K562 (cell line): ENCODE measurements at regions not wholly inside any gene's neighbourhood (a gene's known extent, or its start where the extent isn't known, plus 50 kb on each side); places are given as distances from the start of the nearest gene placed in this dataset.

ENCODE experiments used
- ZBTB7A ChIP-seq: IDR thresholded peaks from 2 replicates; pipeline ENCODE4 v1.6.1; 2011; ENCODE audit warnings: low read depth, mild to moderate bottlenecking, low read length, moderate library complexity, borderline replicate concordance; ENCODE audit not compliant: control insufficient read depth
- ZNF133 ChIP-seq: fragments of 250-450 bp; sonication (Bioruptor Pico); IDR thresholded peaks from 2 replicates; pipeline ENCODE4 v1.4.0; 2020; ENCODE audit warnings: mild to moderate bottlenecking
- TF ChIP-seq, protein P1 (sequence below): fragments of 200-600 bp; sonication (generic); IDR thresholded peaks from one replicate; pipeline ENCODE4 v1.6.1; 2012; ENCODE audit warnings: mild to moderate bottlenecking, low read depth, low read length, inconsistent platforms
- TF ChIP-seq, protein P2 (sequence below), 3 experiments: IDR thresholded peaks in 2 of 3; conservative IDR thresholded peaks in 1 of 3; 2 replicates each; pipeline ENCODE4 v1.5.1; 2011 to 2012; ENCODE audit warnings: low read length in 3 of 3, mild to moderate bottlenecking in 3 of 3, control low read depth in 2 of 3, improper control_type of control experiment in 1 of 3, inconsistent platforms in 1 of 3, low read depth in 1 of 3, mixed read lengths in 1 of 3, moderate library complexity in 1 of 3; ENCODE audit not compliant: insufficient read depth in 2 of 3

DNA sequence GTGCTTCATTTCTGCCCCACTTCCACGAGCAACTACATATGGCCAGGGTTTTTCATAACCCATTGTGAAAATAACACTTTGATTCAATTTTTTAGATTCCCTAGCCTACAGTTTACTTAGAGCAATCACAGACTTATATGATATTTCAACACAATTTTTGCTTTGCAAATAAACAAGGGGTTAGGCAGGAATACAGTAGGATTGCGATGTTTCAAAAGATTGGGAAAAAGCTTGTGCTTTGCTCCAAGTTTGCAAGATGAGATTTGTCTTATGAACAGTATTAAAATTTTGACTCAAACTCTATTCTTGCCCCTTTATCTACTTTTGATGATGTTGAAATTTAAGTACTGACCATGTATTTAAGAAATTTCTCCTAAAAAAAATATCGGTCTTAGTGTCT, 814.5 kb upstream of the PIK3C3 start (continued):
- TF ChIP-seq, protein P1, sequence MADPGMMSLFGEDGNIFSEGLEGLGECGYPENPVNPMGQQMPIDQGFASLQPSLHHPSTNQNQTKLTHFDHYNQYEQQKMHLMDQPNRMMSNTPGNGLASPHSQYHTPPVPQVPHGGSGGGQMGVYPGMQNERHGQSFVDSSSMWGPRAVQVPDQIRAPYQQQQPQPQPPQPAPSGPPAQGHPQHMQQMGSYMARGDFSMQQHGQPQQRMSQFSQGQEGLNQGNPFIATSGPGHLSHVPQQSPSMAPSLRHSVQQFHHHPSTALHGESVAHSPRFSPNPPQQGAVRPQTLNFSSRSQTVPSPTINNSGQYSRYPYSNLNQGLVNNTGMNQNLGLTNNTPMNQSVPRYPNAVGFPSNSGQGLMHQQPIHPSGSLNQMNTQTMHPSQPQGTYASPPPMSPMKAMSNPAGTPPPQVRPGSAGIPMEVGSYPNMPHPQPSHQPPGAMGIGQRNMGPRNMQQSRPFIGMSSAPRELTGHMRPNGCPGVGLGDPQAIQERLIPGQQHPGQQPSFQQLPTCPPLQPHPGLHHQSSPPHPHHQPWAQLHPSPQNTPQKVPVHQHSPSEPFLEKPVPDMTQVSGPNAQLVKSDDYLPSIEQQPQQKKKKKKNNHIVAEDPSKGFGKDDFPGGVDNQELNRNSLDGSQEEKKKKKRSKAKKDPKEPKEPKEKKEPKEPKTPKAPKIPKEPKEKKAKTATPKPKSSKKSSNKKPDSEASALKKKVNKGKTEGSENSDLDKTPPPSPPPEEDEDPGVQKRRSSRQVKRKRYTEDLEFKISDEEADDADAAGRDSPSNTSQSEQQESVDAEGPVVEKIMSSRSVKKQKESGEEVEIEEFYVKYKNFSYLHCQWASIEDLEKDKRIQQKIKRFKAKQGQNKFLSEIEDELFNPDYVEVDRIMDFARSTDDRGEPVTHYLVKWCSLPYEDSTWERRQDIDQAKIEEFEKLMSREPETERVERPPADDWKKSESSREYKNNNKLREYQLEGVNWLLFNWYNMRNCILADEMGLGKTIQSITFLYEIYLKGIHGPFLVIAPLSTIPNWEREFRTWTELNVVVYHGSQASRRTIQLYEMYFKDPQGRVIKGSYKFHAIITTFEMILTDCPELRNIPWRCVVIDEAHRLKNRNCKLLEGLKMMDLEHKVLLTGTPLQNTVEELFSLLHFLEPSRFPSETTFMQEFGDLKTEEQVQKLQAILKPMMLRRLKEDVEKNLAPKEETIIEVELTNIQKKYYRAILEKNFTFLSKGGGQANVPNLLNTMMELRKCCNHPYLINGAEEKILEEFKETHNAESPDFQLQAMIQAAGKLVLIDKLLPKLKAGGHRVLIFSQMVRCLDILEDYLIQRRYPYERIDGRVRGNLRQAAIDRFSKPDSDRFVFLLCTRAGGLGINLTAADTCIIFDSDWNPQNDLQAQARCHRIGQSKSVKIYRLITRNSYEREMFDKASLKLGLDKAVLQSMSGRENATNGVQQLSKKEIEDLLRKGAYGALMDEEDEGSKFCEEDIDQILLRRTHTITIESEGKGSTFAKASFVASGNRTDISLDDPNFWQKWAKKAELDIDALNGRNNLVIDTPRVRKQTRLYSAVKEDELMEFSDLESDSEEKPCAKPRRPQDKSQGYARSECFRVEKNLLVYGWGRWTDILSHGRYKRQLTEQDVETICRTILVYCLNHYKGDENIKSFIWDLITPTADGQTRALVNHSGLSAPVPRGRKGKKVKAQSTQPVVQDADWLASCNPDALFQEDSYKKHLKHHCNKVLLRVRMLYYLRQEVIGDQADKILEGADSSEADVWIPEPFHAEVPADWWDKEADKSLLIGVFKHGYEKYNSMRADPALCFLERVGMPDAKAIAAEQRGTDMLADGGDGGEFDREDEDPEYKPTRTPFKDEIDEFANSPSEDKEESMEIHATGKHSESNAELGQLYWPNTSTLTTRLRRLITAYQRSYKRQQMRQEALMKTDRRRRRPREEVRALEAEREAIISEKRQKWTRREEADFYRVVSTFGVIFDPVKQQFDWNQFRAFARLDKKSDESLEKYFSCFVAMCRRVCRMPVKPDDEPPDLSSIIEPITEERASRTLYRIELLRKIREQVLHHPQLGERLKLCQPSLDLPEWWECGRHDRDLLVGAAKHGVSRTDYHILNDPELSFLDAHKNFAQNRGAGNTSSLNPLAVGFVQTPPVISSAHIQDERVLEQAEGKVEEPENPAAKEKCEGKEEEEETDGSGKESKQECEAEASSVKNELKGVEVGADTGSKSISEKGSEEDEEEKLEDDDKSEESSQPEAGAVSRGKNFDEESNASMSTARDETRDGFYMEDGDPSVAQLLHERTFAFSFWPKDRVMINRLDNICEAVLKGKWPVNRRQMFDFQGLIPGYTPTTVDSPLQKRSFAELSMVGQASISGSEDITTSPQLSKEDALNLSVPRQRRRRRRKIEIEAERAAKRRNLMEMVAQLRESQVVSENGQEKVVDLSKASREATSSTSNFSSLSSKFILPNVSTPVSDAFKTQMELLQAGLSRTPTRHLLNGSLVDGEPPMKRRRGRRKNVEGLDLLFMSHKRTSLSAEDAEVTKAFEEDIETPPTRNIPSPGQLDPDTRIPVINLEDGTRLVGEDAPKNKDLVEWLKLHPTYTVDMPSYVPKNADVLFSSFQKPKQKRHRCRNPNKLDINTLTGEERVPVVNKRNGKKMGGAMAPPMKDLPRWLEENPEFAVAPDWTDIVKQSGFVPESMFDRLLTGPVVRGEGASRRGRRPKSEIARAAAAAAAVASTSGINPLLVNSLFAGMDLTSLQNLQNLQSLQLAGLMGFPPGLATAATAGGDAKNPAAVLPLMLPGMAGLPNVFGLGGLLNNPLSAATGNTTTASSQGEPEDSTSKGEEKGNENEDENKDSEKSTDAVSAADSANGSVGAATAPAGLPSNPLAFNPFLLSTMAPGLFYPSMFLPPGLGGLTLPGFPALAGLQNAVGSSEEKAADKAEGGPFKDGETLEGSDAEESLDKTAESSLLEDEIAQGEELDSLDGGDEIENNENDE: no peak
- TF ChIP-seq, protein P2, sequence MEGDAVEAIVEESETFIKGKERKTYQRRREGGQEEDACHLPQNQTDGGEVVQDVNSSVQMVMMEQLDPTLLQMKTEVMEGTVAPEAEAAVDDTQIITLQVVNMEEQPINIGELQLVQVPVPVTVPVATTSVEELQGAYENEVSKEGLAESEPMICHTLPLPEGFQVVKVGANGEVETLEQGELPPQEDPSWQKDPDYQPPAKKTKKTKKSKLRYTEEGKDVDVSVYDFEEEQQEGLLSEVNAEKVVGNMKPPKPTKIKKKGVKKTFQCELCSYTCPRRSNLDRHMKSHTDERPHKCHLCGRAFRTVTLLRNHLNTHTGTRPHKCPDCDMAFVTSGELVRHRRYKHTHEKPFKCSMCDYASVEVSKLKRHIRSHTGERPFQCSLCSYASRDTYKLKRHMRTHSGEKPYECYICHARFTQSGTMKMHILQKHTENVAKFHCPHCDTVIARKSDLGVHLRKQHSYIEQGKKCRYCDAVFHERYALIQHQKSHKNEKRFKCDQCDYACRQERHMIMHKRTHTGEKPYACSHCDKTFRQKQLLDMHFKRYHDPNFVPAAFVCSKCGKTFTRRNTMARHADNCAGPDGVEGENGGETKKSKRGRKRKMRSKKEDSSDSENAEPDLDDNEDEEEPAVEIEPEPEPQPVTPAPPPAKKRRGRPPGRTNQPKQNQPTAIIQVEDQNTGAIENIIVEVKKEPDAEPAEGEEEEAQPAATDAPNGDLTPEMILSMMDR (IDR thresholded peaks at IDR 0.05 in 2 of 3, conservative IDR thresholded peaks at IDR 0.05 in 1 of 3; ENCODE audit: insufficient read depth in 2 of 3, low read depth in 1 of 3, low read length in 3 of 3): no peak
- TF ChIP-seq ZNF133 (CRISPR knock-in tag) (no peak), ZBTB7A (no peak)
